Fibroblast of gingiva (primary cell): ENCODE measurements at regions not wholly inside any gene's neighbourhood (a gene's known extent, or its start where the extent isn't known, plus 50 kb on each side); places are given as distances from the start of the nearest gene placed in this dataset.
A peak's percentile ranks its signal among the peaks of the same experiment; 100 is the strongest.

Source experiments
- DNase-seq: peaks from one replicate; pipeline ENCODE4 v3.0.0-alpha.2; 2011; ENCODE audit warnings: low read depth

DNA sequence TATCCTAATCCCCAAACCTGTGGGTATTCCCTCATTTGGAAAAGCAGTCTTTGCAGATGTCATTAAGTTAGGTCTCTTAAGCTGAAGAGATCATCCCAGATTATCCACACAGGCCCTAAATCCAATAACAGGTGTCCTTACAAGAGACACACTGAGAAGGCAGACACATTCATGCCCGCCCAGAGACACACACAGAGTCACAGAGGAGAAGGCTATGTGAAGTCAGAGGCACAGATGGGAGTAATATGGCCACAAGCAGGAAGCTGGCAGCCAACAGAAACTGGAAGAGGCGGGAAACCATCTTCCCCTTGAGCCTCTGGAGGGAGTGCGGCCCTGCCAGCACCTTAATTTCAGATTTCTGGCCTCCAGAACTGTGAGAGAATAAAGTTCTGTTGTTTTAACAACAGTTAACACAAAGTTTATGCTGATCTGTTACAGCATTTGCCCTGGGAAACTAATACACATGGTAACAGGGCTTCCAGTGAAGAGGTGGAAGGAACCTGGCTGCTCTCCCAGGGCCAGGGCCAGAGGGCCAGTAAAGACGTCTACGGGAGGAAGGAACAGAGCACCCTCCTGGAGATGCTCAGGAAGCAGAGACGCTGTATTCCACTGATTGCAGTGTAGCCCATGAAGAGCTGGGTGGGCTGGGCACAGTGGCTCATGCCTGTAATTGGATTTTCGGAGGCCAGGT is 217.5 kb downstream of the GLI2 start:
- DNase-seq = no peak

DNA sequence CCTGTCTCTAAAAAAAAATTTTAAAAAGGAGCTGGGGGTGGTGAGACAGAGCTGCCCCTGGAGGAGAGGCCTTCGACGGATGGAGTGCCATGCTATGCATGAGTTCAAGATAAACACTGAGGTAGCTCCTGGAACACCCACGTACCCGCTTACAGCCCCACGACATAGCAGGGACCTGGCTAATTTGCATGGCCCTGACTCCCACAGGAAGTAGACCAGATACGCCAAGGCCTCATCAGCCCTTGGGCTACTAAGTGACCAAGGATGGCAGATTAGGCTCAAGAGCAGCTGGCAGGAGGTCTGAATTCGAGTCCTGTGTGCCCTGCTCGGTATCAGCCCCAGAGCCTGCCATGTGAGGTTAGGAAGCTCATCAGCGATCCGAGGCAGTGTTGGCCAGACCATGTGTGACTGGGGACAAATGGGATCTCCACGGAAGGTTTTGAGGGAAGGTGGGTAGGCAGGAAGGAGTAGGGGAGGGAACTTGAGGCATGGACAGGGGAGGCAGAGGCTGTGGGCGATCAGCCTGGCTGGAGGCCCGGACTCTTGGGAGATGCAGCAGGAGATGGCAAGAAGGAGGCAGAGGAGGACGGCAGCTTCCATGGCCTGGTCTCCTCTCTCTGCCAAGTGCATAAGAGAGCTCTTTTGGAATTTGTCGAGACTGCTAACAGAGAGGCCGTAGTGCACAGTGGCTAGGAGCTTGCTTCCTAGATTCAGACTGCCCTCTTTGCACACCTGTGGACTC is 218.3 kb downstream of the GLI2 start:
- no peak for DNase-seq

DNA sequence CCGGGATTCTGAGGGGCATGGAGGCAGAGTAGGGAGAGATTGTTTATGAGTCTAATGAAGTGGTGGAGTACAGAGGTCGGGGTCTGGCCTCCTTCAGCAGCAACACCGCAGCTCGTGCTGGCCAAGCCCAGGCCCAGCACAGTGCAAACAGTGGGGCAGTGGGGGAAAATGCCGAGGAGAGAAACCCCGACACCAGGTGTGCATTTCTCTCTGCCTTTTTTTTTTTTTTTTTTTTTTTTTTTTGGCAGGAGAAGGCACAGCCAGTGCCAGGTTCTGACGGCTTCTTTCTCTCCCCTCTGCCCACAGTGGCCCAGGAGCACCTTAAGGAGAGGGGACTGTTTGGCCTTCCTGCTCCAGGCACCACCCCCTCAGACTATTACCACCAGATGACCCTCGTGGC is 219.3 kb downstream of the GLI2 start:
- no peak for DNase-seq

DNA sequence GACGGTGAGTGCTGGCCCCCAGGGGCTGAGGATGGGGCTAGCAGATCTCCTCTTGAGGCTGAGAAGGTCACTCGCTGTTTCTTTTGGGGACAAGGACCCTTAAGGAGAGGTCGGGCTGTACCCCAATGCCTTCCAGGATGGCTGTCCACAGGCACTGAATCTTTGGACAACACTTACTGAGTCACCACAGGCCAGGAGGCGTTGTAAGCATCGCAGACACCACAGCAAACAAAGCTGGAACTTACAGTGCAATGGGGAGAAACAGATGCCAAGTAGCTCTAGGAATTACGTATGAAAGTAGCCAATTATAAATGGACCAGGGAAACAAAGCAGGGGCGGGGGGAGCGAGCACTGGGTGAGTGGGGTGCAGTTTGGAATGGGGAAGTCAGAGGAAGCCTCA is 219.8 kb downstream of the GLI2 start:
- no peak for DNase-seq

DNA sequence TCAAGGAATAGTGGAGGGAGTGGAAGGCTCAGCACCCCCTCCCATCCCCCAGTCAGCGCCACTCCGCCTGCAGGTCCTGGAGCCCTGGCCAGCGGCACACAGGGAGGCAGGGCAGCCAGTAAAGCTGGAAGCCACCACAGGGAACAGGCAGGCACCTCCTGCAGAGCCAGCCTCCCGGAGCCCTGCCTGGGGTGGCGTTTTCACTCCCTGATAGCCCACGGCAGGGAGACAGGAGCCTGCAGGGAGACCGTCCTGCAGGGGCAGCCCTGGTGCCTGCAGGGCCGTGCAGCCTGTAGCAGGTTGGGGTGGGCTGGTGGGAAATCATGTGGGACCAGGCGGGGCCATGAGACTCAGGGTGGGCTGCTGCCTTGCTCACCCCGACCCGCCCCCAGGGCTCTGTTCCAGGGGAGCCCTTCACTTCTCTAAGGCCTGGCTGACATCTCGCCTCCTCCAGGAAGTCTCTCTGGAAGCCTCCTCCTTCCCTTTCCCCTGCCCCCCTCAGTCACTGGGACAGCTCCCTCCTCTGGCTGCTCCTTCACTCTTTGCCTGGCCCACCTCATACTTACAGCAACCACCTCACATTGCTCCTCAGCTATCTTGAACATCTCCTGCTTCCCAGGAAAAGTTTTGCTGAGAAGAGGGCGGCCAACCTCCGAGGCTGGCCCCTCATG is 221.0 kb downstream of the GLI2 start:
- DNase-seq = no peak

DNA sequence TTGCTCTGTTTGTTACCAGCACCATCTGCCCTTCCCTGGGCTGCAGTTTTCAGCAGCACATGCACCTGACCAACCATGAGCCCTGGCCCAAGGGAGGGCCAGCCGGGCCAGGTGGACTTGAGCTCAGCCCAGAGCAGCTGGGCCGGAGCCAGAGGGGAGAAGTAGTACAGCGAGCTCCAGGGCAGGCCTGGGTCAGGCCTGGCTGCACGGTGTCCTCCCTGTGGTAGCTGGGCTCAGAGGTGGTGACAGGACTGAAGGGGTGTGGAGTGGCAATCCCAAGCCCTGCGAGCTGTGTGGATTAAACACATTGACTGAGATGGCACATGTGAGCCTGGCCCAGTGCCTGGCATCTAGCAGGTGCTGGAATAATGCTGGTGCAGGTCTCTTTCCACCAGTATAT is 222.2 kb downstream of the GLI2 start:
- DNase-seq = no peak

DNA sequence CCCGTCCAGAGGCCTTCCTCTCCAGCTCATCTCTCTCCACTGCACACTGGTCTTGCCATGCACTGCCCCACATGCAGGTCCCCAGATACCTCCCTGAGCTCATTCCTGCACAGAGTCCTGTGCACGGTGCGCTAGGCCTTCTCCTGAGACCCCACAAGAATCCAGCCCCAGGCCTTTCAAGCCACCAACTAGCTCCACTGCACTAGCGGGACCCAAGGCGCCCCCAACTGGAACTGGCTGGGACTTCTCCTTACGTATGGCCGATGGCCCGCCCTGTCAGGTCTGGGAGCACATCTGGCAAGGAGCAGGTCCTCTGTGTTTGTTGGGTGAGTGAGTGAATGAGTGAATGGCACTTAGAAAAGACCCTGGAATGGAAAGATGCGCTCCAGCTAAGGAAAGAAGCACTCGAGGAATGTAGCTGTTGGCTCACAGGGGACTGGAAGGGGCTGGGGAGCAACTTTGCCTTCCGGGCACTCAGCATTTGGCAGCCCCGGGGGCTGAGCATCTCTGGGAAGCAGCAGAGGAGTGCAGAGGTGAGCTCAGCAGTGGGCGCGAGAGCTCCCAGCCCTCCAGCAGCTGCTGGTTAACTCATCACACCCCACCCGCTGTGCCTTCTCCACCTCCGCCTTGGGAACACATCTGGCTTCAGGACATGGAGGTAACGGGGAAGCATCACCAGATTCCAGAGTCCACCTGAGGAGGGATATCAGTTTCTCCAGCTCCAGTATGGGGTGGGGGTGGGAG is 223.1 kb downstream of the GLI2 start:
- no peak for DNase-seq

DNA sequence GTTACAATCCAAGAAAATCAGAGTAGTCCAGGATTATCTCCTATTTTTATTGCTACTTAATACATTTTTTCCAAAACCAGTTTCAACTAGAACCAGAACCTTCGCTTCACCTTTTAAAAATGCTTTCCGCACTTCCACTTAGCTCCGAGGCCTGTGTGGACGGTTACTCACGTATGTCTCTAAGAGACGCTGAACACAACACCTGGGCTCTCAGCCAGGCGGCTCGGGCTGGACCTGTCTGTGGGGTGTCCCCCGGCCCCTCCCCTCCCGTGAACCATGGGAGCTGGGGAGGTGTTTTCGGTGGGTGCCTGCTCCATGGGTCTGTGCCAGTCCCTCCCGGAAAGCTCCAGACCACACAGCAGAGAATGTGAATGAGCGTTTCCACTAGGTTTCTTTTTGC is 223.8 kb downstream of the GLI2 start:
- no peak for DNase-seq

DNA sequence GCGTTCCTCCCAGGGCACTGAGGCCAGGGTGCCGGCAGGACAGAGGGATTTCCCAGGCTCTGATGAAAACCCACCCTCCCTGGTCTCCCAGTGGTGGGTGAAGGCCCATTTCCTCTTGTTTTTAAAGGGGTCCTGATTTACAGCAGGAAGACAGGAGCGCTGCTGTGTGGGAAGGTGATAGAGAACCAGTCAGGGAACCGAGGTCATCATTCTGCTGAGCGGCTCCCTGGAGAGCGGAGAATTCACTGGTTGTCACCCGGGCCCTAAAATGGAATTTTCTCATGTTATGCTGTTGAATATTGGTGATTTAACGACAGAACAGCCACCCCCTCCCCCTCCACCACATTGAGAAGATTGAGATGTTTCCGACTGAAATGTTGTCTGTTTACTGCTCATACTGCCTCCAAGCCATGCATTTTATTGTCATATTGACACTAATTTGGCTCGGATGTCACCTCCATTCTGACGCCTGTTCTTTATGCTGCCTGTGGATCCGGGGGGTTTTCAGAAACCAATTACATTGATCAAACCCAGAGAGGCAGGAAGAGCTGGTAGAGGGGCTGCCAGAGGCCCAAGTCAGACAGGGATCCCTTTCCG is 225.2 kb downstream of the GLI2 start:
- DNase-seq = no peak

DNA sequence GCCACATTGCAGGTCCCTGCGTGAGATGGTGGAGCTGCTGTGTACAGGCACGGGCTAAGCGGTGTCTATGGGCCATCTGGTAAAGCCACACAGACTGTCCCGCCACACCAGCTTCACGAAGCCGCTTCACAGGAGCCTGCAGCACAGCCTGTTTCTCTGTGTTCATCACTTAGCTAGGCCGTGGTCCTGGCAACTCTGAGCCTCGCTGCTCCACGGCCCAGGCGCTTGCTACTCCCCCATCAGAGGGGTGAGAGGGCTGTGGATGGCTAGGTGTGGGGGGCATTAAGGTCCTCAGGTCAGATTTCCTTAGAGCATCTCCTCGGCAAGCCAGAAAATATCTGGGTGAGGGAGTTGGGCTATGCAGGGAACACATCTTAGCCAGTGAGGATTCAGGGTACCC is 225.7 kb downstream of the GLI2 start:
- no peak for DNase-seq

DNA sequence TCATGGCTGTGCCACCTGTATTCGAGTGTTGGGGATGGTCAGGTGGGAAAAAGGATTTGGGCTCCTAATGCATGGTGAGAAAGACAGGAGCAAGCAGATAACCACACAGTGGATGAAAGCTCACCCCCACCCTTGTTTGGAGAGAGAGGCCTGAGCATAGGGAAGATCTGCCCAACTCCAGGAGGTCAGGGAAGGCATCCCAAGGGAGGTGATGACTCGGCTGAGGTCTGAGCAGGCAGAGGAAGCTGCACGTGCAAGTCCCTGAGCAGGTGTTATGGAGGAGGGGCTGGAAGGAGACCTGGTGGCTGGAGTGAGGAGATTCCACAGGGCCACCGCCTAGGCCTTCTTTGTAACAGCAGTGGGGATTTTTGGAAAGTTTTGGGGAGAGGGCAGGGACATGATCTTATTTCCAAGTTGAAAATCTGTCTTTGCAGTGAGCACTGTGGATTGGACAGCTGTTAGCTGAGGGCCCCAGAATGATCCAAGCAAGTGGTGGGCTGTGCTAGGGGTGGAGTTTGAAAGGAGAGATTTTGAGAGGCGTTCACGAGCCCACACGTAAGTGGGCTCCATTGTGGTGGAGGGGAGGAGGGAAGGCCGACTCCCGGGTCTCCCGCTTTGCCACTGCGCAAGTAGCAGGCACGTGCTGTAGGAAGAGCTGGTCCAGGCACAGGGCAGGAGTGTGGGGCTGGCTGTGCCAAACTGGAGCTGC is 228.5 kb downstream of the GLI2 start:
- DNase-seq = peak; percentile 7

DNA sequence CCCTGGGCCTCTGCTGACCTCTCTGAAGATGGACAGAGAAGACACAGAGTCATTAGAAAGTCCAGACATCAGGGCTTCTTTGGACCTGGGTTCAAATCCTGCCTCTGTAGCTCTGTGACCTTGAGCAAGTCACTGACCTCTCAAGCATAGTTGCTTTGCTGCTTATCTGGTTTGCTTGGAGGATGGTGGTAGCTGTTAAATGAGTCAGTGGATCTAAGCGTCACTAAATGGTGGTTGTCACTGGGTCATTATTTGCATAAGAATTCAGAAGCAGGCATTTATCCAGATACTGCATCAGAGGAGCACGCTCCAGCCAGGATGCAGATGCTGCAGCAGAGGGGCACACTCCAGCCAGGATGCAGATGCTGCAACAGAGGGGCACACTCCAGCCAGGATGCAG is 229.2 kb downstream of the GLI2 start:
- no peak for DNase-seq

DNA sequence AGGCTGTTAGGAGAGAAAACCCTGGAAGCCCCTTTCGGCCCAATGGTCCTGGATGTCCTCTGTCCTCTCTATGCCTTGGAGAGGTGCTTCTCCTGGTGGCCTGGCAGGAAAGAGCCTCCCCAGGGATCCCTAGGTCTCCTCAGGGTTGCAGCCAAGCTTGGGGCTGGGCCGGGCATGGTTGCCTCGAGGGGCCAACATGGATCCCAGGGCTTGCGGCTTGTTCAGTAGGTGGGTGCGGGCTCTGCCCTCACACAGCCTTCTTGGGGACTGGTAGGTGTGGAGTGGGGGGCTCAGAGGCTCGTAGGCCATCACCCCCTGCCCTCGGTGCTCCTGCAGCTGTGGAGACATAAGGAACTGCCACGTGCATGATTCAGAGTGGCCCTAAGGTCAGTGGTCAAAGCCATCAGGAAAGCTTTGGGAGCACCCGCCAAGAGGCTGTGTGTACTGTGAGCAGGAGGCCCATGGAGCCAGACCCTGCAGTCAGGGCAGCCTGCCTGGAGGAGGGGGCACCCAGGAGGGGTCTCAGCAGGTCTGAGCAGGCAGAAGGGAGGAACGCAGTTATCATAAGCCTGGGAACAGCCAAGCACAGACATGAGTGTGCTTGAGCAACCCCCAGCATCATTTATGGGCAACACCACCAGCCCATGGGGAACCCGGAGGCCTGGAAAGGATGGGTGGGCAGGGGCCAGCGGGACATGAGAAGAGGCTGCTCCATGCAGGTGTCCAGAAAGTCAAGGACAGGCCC is 231.0 kb downstream of the GLI2 start:
- no peak for DNase-seq

DNA sequence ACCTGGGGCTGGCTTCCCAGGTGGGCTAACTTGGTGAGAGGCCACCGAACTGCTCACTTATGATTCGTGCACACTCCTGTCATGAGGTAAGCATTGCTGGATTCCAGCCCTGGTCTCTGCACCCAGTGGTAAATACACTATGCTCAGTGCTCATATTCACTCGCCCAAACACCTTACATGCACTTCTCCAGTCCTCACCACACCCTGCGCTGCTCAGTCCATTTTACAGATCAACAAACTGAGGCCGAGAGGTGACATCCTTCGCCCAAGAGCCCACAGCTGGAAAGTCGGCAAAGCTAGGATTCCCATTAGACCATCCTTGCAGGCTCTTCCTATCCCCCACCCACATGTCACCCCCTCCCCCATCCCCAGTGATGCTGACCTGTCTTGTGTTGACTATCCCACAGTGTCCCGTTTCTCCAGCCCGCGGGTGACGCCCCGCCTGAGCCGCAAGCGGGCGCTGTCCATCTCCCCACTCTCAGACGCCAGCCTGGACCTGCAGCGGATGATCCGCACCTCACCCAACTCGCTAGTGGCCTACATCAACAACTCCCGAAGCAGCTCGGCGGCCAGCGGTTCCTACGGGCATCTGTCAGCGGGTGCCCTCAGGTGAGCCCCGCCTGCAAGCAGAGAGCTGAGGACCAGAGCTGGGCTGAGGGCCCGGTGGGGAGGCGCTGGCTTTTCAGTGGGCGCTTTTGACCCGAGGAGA is 232.8 kb downstream of the GLI2 start:
- no peak for DNase-seq

DNA sequence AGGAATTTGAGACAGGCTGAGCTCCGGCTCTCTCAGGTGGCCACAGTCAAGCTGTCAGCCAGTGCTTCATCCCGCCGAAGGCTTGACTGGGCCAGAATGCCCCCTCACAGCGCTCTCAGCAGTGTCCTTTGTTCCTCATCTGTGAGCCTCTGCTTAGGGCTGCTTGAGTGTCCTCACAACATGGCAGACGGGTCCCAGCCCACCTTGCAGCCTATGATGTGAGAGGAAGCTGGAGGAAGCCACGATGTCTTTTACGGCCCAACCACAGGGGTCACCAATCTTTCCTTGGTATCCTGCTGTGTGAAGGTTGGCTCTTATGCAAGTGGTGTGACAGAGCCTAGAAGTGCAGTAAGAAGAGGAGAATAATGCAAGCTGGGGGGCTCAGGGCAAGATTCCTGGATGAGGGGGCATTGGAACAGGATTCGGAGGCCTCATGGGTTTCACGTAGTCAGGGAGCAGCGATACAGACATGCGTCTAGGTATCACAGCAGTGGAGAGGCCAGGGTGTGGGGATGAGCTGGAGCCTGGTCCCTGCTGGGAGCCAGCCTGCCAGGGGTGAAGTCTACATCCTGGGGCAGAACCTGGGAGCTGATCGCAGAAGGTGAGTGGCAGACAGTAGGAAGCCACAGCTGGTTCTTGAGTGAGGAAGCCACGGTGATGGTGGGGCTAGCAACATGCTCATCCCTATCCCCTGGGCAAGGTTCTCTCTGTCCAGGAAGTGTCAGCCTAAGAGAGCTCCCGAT is 234.1 kb downstream of the GLI2 start:
- no peak for DNase-seq

DNA sequence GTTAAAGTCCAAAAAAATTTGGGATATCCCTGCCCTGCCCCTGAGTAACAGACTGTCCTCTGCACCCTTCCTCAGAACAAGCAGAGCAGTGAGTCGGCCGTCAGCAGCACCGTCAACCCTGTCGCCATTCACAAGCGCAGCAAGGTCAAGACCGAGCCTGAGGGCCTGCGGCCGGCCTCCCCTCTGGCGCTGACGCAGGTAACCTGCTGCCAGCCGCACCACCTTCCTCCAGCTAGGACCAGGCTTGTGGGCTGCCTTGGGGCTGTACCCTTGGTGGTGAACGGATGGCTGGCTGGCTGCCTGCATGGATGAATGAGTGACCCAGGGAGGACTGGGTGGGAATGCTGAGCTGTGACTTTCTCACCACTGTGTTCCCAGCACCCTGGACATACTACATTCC is 236.2 kb downstream of the GLI2 start:
- DNase-seq = no peak

DNA sequence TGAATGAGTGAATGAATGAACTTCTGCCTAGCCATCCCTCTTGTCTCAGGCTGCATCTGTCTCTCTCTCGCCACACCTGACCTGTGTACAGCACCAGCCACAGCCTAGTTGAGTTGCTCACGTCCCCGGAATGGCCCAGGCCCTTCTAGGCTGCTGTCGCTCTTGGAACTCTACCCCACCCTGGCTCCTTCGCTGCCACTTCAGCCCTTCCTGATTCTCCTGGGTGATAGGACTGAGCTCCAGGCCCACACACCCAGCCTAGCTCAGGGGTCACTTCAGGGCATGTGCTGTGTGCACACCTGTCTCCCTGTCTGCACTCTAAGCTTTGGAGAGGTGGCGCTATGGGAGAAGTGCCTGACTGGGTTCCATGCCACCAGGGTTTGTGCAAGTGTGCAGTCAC is 236.6 kb downstream of the GLI2 start:
- no peak for DNase-seq

DNA sequence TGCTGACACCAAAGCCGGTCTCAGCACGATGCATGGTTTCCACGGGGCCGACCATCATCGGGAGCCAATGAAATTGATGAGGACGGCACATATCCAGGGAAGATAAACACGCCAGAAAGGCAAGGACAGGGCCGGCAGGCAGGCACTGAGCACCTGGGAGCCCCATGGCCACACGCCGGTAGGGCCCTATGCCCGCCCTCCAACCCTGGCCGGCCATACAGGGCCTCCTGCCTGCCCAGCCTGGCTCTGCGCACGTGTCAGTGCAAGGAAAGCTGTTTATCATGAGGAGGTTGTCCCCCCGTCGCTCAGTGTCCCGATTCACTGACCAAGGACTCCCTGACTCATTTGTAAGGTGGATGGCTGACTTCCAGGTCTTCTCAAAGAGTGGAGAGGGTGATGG is 237.5 kb downstream of the GLI2 start:
- DNase-seq = no peak

DNA sequence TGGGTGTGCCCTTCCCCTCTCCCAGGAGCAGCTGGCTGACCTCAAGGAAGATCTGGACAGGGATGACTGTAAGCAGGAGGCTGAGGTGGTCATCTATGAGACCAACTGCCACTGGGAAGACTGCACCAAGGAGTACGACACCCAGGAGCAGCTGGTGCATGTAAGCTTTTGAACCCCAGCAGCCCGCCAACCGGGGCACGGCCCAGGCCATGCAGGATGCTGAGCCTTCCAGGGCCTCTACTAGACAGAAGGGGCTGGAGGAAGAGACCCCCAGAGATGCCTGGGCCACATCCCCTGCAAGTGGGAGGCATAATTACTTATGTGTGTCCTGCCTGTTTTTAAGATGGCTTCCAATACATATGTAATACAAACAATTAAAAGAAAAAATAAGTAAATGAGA is 239.3 kb downstream of the GLI2 start:
- no peak for DNase-seq
